NOMO-1 treated with DMSO at 0.1 percent for 48 hours (cell line): ENCODE measurements at regions not wholly inside any gene's neighbourhood (a gene's known extent, or its start where the extent isn't known, plus 50 kb on each side); places are given as distances from the start of the nearest gene placed in this dataset.
"Not testable (repeated sequence)": the region's sequence is repeated elsewhere in the genome, so short reads cannot be mapped to it uniquely, and the experiment has no call there.

Source experiments
- DNase-seq: peaks from one replicate; lab custom pipeline; 2025; ENCODE audit not compliant: unreplicated experiment; lab: John Stamatoyannopoulos, UW

DNA sequence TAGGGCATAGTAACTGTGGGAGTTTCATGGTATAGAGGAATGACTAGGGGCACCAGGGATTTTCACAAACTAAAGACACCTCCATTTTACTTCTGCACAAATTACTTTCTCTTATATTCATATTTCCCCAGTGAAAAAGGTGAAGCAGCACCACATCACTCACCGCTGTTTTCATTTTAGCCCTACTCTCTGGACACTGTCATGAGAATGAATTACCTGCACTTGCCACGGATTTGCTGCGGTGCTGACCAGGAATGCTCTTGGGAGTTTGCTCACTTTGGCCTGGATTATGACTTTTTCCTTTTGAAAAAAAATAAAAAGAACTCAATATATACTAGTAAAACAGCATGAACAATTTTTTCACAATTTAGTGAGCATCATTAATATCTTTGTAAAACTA lies 351.3 kb downstream of the NKX6-1 start:
- no peak for DNase-seq

DNA sequence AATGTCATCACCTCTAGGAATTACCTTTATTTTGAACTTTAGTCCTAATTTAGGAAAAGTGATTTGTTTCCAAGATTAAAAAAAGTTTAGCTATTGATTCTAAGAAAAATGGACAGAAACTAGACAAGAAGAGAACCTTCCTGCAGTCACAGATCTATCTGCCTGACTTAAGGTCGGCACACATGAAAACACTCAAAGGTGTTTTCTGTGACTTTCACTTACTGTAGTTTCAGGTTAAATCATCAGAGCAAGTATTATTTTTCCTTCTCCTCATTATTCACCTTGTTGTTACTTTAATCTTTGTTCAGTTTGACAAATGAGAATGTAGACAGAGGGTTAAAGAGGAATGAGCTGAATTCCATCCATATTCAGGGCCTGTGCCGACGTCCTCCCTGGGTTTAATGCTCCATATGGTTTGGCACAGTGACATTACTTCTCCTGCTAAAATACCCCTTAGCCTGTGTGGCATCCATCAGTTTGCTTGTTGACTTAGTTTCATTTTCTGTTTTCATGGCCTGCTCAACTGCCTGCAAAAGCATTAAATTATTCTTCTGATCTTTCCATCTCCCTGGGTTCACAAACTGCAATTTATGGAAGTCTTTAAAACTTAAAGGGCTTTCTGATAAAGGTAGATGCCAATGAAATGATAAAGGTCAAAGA lies 352.7 kb downstream of the NKX6-1 start:
- no peak for DNase-seq

DNA sequence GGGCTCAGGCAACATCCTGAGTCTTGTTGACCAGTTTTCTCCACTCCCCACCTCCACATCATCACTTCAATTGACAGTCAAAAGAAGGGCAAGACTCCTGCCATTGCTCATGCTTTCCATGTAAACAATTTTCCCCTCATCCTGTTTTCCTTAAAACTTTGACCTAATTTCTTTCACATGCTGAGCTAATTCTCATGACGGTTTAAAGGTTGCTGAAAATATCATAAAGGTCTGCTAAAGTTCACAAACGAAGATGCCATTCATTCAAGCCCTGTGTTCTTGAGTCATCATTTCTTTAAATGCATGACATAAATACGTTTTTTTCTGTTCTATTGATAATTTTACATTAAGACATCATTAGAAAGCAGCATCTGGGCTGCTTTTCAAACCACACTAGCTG lies 353.9 kb downstream of the NKX6-1 start:
- DNase-seq = no peak

DNA sequence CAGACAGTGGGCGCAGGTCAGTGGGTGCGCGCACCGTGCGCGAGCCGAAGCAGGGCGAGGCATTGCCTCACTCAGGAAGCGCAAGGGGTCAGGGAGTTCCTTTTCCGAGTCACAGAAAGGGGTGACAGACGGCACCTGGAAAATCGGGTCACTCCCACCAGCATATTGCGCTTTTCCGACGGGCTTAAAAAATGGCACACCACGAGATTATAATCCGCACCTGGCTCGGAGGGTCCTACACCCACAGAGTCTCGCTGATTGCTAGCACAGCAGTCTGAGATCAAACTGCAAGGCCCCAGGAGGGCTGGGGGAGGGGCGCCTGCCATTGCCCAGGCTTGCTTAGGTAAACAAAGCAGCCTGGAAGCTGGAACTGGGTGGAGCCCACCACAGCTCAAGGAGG lies 372.2 kb downstream of the NKX6-1 start:
- not testable (repeated sequence) for DNase-seq

DNA sequence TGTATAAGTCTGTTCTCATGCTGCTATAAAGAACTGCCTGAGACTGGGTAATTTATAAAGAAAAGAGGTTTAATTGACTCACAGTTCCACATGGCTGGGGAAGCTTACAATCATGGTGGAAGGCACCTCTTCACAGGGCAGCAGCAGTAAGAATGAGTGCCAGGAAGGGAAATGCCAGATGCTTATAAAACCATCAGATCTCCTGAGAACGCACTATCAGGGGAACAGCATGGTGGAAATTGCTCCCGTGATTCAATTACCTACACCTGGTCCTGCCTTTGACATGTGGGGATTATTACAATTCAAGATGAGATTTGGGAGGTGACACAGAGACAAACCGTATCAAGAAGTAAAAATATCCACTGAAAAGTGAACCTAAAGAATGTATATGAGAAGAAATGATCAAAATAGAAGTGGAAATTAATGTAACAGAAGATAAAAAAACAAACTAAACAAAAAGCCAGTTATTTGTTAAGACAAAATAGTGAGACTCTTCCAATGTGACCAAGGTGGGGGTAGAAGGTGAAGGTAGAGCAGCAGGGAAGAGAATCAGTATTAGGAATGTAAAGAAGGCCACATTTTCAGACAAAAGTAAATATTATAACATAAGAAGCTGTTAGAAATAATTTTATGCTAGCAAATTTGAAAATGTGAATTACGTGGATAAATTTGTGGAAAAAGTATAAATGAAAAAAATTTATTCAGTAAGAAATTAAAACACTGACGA lies 372.9 kb downstream of the NKX6-1 start:
- no peak for DNase-seq

DNA sequence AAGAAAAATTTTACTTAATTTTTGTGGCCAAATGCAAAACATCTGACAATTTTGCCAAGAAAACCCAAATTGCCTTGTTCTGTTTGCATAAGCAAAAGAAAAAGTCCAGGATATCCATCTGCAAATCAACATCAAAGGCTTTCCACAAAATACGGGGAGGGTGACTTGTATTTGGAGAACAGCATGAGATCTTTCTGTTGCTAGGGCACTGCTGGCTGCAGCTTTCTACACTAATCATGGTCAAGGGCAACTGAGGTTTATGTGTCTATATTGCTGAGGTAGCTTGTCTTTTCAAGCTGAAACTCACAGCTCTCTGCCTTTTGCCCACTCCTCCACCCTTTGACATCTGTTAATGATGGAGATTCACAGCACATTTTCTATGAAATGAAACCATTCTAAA lies 389.1 kb downstream of the NKX6-1 start:
- DNase-seq = no peak

DNA sequence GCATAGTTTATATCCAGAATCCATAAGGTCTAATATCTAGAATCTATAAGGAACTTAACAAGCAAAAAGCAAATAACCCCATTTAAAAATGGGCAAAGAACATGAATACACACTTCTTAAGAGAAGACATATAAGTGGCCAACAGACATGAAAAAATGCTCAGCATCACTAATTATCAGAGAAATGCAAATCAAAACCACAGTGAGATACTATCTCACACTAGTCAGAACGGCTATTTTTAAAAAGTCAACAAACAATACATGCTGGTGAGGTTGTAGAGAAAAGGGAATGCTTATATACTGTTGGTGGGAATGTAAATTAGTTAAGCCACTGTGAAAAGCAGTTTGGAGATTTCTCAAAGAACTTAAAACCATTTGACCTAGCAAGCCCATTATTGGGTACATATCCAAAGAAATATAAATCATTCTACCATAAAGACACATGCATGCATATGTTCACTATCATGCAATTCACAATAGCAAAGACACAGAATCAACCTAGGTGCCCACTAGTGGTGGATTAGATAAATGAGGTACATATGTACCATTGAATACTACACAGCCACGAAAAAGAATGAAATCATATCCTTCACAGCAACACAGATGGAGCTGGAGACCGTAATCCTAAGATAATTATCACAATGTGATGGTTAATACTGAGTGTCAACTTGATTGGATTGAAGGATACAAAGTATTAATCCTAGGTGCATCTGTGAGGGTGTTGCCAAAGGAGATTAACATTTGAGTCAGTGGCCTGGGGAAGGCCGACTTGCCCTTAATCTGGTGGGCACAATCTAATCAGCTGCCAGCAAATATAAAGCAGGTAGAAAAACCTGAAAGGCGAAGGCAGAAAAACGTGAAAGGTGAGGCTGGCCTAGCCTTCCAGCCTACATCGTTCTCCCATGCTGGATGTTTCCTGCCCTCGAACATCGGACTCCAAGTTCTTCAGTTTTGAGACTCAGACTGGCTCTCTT lies 397.2 kb downstream of the NKX6-1 start:
- DNase-seq = not testable (repeated sequence)

DNA sequence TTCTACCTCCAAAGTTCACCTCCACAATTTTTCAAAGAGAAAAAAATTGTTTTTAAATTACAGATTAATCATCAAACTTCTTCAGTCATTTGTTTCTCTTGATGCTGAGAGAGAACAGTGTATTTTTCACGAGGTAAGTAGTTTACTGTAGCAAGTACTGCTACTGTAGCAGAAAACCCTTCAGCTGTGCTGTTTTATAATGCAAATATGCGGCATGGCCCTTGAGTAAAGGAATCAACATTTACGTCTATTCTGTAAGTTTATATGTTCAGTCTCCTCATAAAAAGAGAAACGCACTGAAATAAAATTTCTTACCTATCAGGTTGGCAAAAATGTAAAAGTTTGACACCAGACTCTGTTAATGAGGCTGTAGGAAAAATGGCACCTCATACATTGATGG lies 399.0 kb downstream of the NKX6-1 start:
- no peak for DNase-seq

DNA sequence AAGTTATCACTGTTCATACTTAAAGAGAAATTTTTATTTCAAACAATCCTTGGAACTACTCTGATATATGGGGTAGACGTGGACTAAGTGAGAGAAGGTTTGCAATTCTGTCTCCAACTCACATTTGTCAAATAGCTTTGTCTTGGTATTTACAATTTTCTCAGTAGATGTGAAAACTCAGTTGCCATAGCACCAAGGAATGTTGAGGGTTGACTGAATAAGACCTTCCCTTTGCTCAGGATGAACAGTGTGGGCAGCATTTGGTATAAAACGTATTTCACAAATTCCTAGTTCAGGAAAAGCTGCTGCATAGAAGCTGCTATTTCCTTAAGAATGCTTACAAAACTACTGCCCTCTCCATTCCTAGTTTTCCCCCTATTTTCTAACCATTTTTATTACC lies 399.5 kb downstream of the NKX6-1 start:
- no peak for DNase-seq

DNA sequence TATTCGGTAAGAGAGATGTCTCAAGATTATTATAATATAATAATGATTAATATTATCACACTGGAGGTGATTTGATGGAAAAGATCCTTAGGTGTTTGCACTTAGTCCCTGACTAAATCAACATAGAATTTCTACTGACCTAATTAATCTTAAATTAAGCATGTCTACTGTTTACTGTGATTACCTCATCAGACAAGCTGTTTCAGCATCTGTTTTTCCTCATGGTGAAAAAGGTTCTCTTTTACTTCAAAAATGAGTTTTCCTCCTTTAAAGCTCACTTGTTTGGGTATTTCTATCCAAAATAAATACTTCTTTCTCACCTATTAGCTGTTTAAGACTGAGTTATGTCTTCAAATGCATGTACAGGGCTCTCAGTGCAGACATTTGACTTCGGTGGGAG lies 407.8 kb downstream of the NKX6-1 start:
- DNase-seq = no peak

DNA sequence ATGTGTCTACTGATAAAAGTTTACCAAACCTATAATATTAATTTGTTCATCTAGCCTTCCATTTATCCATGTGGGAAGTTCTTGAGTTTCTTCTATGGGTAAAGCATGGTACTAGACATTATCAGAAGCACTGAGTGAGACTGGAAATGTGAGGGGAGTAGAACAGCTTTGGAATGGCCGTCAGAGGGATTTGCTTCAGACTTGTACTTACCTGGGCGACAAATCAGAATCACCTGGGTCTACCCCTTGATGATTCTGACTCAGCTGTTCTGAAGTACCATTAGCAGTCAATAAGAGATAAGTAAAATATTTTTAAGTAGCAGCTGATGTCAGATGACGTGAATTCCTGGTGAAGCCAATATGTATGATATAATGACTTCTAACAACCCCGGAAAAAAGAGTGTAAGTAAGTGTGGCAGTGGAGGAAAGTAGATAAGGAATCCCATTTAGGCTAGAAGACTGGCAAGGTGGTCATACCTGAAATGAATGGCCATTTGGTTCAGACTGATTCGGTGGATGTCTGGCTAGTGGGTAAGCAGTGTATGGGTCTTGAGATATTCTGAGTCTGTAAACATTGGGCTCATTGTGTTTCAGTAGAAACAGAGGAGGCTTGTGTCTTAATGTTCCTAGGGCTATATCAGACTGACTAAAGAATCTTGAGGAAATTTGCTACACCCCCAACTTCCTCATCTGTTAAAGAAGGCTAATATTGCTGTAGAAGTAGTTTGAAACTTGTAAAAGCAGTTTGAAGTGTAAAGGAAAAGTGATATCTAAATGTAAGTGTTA lies 409.2 kb downstream of the NKX6-1 start:
- DNase-seq = no peak

DNA sequence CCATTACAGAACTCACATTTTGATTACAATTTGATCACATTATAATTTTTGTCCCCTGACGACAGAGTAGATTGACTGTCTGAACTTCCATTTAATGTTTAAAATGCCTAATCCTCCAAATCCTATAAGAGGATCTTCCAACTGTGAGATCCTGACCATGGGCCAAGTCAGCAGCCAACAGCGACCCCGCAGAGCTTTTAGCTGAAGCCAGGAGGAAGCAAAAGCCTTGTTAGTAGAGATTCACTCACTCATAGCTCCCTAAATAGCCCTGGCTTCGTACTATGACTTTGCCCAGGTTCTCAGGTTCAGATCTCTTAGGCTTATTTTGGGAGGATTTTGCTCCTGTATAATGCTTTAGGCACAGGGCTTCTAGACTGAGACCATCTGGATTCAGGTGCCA lies 413.1 kb downstream of the NKX6-1 start:
- no peak for DNase-seq

DNA sequence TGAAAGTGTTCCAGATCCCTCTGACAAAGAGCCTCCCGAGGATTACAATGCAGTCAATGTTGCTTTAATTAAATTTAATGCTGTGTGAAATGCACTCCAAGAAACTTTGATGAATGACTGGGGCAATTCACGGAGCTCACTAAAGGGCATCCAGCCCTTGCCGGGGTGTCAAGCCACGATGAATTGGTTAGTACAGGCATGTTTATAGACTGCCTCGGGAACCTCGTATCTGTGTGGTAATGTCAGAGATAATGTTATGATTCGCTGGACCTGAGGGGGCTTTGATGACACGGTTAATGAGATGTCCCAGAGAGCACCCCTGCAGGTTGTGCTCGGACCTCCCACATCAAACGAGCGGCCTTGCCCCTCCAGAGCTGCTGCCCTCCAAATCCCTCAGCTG lies 428.8 kb downstream of the NKX6-1 start:
- DNase-seq = no peak

DNA sequence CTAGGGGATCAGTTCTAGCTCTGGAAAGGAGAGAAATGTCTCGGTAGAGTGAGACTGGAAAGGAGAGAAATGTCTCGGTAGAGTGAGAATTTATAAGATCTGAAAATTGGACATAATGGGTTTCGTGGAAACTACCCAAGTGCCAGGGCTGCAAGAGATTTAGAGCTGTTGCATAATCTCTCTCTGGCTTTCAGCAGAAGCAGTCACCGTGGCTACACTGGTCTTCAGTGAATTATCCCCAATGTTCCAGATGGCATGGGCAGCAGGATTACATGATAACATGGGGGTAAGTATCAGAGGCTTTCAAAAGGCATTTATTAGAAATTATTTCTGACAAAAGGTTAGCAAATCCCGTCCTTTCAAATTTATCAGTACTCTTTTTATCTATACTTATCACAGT lies 435.5 kb downstream of the NKX6-1 start:
- DNase-seq = no peak

DNA sequence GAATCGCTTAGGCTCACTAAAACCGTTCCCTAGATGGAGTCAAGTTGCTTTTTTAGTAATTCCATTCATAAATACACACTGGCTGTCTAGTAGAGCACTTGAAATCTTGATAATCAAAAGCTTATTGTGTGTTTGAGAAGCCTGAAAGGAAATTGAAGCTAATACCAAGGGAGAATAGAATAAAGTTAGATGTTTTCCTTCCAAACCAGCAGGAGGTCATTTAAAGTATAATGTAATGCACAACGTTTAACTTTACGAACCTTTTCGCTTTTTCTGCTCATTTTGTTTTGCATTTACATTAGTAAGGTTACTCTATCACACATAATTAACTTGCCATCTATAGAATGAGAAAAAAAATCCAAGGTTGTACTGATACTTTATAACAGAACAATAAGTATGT lies 440.9 kb downstream of the NKX6-1 start:
- DNase-seq = no peak

DNA sequence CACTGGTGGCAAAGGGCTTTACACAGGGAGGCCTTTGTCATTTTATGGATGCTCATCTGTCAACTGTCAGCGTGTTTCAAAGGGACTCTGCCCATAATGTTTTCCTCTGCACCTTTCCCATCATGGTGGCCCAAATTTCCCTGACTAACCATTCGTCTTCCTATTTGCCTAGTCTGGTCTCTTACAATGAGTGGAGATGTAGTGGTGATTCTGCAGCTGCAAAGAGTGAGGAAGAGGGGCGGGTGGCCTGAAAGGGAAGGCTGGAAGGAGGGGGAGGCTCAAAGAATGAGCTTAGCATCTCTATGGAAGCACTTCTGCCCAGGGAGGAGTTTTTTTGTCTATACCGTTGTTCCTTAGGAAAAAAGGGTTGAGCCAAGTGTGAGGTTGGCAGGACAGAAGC lies 447.5 kb downstream of the NKX6-1 start:
- DNase-seq = no peak

DNA sequence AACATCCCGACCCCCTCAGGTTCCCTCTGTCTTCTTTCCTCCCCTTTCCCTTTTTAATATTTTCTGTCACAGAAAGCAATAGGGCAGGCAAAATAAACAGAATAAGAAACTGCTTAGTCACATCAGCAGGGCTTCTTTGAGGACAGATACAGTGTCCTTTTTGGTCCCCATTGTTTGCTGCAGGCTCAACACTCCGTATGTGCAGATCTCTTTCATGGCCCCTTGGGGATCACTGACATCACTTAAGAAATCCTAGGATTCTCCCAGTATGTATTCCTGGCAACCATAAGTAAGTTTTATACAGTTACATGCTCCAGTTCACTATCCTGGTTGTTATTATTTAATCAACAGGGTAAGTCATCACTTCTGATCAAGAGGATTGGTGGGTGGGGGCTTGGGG lies 448.0 kb downstream of the NKX6-1 start:
- DNase-seq = no peak

DNA sequence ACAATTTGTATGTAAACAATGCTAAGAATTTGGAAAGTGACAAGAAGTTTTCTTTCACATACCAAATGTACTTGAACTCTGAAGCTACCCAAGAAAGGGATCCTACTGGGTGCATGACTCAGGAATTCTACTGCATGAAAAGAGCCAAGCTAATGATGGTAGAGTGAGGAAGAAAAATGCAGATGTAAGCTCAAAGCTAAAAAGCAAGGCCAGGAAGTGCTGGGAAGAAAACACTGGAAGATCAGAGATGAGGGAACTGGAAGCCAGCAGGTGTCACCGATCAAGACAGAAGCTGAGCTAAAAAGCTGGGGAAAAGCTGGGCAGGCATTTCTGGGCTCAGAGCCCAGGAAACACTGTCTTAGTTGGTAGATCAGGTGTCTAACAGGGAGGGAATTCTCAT lies 449.1 kb downstream of the NKX6-1 start:
- no peak for DNase-seq

DNA sequence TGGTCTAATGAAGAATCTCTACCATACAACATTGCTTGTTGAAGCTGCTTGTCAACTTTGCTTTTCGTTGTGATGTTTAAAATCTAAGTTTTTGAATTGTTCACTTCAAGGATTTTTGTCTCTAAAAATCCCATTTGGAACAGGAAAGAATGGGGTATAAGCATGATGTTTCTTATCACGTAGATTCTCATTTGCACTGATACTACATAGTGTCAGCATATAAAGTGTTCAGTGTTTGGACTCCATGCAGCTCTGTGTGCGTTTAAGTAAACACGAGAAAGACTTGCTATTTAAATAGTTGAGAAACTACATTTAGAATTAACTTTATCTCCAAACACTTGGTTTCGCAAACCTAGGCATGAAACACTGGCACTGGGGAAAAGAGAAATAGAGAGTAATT lies 452.5 kb downstream of the NKX6-1 start:
- no peak for DNase-seq

DNA sequence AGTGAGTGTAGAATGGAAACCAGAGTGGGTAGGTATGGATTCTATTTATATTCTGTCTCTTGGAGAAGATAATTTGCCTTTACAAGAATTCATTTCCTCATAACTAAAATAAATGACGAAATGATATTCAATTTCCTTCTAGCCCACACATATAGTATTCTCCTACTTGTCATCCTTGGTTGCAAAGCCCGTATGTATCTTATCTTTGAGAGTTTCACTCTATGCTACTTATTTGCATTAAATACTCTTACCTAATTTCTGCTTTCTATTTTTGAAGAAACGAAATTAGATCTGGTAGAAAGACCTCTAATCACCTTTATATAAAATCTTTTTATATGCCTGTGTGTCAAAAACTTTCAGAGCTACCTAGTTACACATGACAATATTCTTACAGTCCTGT lies 457.7 kb downstream of the NKX6-1 start:
- DNase-seq = no peak

DNA sequence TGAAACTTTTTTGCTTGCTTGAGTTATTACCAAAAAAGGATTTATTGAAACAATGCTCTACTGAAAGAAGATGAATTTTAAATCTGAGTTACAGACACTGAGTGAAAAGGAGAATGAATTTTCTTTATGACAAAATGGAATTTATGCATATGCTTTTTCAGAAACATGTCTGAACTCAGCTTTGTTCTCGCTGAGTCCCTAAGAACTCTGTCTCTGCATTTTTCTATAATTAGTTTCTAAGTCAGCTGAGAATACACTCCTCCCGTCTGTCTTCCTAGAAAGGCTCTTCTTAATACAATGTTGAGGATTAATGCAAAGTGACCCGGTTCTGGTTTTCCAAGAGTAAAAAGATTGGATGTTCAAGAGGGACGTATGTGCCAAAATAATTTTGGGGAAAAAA lies 463.5 kb downstream of the NKX6-1 start:
- no peak for DNase-seq
